ENCODE measurements at regions not wholly inside any gene's neighbourhood (a gene's known extent, or its start where the extent isn't known, plus 50 kb on each side); places are given as distances from the start of the nearest gene placed in this dataset.
"Not testable (repeated sequence)": the region's sequence is repeated elsewhere in the genome, so short reads cannot be mapped to it uniquely, and the experiment has no call there.

GRCh38 chr12:59131462-59131861 lies 211.2 kb upstream of the LRIG3 start:
- no peak for DNase-seq

GRCh38 chr12:59122784-59123183 lies 202.5 kb upstream of the LRIG3 start:
- DNase-seq: no peak

- no peak for DNase-seq
Measured at GRCh38 chr12:59121451-59121850, 201.1 kb upstream of the LRIG3 start.

DNA sequence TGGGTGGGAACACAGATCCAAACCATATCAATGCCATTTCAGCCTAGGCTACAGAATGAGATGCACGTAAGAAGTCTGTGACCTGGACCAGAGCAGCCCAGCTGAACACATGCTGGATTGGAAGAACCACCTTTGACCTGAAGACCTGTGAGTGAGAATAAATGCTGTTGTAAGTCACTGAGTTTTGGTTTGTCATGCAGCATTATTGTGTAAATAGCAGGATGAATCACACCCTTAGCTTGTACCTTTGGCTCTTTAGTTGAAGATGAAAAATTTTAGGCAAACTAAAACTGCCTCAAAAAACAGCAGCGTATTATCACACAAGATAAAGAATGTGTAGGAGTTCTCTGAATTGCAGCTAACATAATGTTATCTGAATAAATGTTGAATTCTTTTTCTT lies 199.4 kb upstream of the LRIG3 start:
- no peak for DNase-seq

DNA sequence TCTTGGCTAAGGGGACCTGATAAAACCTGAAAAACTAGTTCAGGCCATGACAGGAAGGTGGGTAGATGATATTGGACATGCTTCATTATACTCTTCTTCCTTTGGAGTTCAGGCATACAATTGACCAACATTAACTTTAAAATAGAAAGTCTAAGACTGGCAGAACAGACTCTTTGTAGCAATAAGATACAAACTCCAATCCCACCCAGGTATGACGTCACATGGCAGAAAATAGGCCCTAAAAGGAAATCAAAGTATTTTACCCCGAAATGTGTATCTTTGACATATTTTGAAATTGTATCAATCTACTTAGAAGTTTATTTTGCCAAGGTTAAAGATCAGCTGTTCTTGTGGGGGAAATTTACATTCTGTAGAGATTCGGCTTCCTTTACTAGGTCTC lies 198.1 kb upstream of the LRIG3 start:
- no peak for DNase-seq

GRCh38 chr12:59115995-59116394 lies 195.7 kb upstream of the LRIG3 start:
- no peak for DNase-seq

- DNase-seq: no peak
Measured at GRCh38 chr12:59115526-59115925, 195.2 kb upstream of the LRIG3 start.

- DNase-seq: peak; percentile 62
Measured at GRCh38 chr12:59113831-59114615, 193.7 kb upstream of the LRIG3 start.

DNA sequence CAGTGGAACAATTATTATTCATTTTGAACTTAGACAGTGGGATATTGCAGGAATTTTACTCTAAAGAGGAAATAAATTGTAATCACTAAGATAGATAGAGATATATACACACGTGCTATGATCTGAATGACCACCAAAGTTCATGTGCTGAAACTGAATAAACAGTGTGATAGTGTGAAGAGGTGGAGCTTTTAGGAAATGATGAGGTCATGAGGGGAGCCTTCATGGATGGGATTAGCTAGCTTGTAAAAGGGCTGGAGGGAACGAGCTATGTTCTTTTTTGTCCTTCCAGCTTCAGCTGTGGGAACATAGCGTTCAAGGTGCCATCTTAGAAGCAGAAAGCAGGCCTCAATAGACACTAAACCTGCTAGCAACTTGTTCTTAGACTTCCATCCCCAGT lies 191.5 kb upstream of the LRIG3 start:
- DNase-seq: no peak

- not testable (repeated sequence) for DNase-seq
Measured at GRCh38 chr12:59108516-59108915, 188.2 kb upstream of the LRIG3 start.

GRCh38 chr12:59100585-59100984 lies 180.3 kb upstream of the LRIG3 start:
- DNase-seq: no peak

DNA sequence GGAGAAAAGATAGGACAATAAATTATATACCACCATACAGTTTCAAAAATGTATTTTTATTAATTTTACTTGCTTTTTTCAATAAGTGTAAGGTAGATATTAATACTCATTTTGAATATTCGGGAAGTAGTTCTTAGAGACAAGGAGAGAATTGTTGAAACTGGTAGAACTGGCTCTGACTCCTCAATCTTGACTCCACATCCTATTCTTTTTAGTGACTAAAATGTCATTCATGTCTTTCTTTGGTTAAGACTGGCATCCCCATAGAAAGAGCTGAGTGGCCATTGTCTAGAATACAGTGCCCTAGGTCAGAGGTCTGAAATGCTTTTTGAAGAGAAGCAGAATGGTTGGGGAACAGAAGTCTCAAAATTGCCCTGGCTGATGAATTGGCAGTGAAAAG lies 177.6 kb upstream of the LRIG3 start:
- DNase-seq: no peak

DNA sequence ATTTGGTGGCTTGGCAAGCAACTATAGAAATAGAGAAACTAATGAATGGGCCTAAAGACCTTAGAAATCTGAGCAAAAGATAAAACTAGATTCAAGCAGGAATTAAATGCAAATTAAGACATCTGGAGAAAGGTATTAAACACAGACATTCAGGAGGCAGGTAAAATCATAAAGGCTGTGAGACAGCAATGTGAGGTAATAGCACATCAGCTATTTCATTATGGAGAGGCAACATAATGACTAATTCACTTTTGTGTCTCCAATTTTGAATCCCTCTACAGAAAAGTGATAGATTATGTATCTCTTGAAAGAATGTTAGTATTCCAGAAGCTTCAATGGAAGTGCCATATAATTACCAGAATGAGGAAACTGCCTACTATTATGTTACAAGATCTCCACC lies 175.9 kb upstream of the LRIG3 start:
- DNase-seq: no peak

- no peak for DNase-seq
Measured at GRCh38 chr12:59093073-59093772, 172.9 kb upstream of the LRIG3 start.

GRCh38 chr12:59088673-59089072 lies 168.4 kb upstream of the LRIG3 start:
- no peak for DNase-seq

GRCh38 chr12:59087691-59088090 lies 167.4 kb upstream of the LRIG3 start:
- DNase-seq: no peak

DNA sequence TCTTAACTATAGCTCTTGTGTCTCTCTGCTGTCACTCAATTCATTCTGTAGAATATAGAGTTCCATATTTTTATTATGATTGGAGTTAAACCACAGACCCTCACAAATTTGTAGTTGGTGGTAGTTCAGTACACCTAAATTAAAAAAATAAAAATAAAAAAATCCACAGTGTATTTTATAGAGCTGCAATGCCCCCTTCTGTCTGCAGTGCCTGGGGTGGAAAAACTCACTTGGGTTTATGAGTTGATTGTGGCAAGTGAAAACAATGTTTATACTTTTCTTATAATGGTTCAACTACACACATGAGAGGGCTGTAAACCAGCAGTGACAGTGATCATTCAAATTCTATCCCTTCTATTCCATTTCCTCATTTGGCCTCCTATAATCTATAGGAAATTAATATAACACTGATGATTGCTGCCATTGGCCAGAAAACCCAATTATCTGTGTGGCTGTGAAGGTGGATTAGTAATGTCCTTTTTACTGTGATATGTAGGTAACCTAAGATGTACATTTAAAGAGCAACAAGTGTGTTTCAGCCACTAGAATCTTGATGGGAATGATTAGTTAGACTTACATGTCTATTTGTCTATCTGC lies 166.9 kb upstream of the LRIG3 start:
- DNase-seq: no peak

DNA sequence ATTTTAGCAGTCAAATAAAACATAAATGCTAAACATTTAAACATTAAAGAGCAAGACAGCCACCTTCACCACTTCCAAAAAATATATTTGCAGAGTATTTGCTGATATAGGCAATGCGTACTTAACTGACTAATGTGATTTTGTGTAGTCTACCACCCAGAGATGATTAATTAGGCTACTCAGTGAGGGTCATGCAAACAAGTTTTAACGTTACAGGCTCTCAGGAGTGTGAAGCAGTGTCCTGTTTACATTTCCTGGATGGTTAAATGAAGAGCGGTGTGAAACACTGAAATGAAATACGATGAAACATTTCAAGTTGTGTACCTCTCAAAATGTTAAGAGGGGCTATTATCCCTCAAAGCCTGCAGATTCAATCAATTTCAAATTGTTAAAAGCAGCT lies 165.8 kb upstream of the LRIG3 start:
- DNase-seq: peak; percentile 4

DNA sequence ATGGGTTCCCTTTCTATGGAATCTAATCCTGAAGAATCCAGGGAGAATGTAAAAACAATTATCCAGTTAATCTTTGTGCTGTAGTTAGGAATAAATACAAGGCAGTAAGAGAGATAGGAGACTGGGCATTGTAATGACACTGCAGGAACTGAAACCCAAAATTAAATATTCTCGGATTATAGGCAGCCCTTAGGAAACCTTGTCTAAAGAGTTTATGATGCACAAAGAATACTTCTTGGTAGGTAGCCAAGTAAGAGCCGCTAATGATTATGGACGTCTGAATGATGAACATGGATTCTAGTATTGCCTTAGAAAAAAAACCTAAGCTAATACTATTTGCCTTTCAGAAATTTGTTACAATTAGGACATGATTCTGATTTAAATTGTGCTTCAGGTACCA lies 165.4 kb upstream of the LRIG3 start:
- no peak for DNase-seq

DNA sequence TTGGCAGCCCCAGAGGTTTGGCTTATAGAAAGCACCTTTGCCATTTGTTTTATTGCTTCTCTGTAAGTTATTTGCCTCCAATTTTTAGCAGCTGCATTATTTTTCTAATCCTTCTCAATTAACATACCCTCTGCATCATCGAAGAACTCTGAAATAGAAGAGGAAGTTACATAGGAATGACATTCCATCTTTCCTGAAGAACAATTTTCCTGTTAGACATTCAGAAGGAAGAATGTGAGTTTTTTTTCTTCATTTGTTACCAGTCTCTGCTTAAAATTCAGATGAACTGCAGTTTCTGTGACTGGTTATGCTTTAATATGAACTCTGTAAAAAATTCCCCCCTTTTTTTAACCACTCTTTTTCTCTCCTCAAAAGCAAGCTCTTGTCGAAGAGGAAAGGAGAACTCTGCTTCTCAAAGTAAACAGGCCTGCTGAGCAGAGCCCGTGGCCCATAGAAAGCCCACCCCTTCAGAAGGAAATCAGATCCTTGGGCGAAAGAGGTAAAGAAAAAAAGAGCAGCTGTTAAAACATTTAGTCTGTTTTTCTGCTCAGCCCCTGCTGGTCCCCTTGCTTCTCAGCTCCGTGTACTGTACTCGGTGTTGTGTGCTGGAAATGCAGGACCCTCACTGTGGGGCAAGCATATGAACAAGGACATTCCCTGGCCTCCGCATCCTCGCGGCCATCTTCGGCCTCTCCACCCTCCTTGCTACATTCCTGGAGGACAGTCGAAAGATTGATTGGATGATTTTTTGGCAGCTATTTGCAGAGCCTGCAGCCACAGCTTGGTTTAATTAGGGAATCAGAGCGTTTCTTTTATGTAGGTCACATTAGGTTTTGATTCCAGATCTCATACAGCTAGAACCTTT lies 164.4 kb upstream of the LRIG3 start:
- DNase-seq: no peak

- DNase-seq: no peak
Measured at GRCh38 chr12:59082952-59083351, 162.6 kb upstream of the LRIG3 start.

- DNase-seq: no peak
Measured at GRCh38 chr12:59080101-59080500, 159.8 kb upstream of the LRIG3 start.

DNA sequence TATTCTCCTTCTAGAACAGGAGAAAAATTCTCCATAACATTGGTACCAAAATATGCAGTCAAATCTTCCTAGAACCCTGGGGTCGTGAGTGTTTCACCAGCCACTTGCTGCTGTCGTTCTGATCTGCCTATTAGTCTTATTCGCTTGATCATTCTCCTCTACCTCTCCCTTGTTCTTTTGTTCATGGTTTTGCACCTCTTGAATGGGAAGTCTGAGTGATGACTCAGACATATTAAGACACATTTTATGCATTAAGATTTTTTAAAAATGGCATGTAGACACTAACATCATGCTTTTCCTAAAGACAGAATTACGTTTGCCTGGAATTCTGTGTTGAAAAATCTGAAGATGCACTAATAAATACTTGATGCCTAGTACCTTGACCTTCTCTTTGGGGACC lies 159.2 kb upstream of the LRIG3 start:
- no peak for DNase-seq
